T follicular helper cell (primary cell): ENCODE measurements at regions not wholly inside any gene's neighbourhood (a gene's known extent, or its start where the extent isn't known, plus 50 kb on each side); places are given as distances from the start of the nearest gene placed in this dataset.
A peak's percentile ranks its signal among the peaks of the same experiment; 100 is the strongest.
"Not testable (repeated sequence)": the region's sequence is repeated elsewhere in the genome, so short reads cannot be mapped to it uniquely, and the experiment has no call there.

Source experiments
- DNase-seq: peaks from one replicate; pipeline ENCODE4 v3.0.0-alpha.2; 2020; ENCODE audit warnings: low read depth

GRCh38 chr1:148264374-148265276 is 112.5 kb upstream of the NBPF11 start:
- DNase-seq = no peak

- no peak for DNase-seq
Measured at GRCh38 chr1:148263906-148264255, 111.8 kb upstream of the NBPF11 start.

GRCh38 chr1:148263128-148263905 is 111.2 kb upstream of the NBPF11 start:
- DNase-seq = peak; percentile 29

GRCh38 chr1:148261684-148262083 is 109.6 kb upstream of the NBPF11 start:
- DNase-seq = not testable (repeated sequence)

GRCh38 chr1:148257886-148258285 is 105.8 kb upstream of the NBPF11 start:
- not testable (repeated sequence) for DNase-seq

- not testable (repeated sequence) for DNase-seq
Measured at GRCh38 chr1:148254611-148255429, 102.7 kb upstream of the NBPF11 start.

GRCh38 chr1:148253808-148254207 is 101.7 kb upstream of the NBPF11 start:
- not testable (repeated sequence) for DNase-seq

GRCh38 chr1:148248798-148249197 is 96.7 kb upstream of the NBPF11 start:
- DNase-seq = not testable (repeated sequence)

- DNase-seq = not testable (repeated sequence)
Measured at GRCh38 chr1:148246258-148246861, 94.3 kb upstream of the NBPF11 start.

- not testable (repeated sequence) for DNase-seq
Measured at GRCh38 chr1:148245843-148246242, 93.8 kb upstream of the NBPF11 start.

- DNase-seq = not testable (repeated sequence)
Measured at GRCh38 chr1:148245443-148245842, 93.4 kb upstream of the NBPF11 start.

- not testable (repeated sequence) for DNase-seq
Measured at GRCh38 chr1:148233250-148233649, 81.2 kb upstream of the NBPF11 start.

GRCh38 chr1:148228846-148229245 is 76.8 kb upstream of the NBPF11 start:
- DNase-seq = not testable (repeated sequence)

GRCh38 chr1:148222399-148223159 is 70.5 kb upstream of the NBPF11 start:
- DNase-seq = not testable (repeated sequence)

- not testable (repeated sequence) for DNase-seq
Measured at GRCh38 chr1:148221593-148221992, 69.5 kb upstream of the NBPF11 start.

GRCh38 chr1:148219229-148219628 is 67.1 kb upstream of the NBPF11 start:
- not testable (repeated sequence) for DNase-seq

GRCh38 chr1:148211191-148211590 is 59.1 kb upstream of the NBPF11 start:
- not testable (repeated sequence) for DNase-seq

- DNase-seq = not testable (repeated sequence)
Measured at GRCh38 chr1:148210624-148211023, 58.5 kb upstream of the NBPF11 start.

- not testable (repeated sequence) for DNase-seq
Measured at GRCh38 chr1:148210166-148210565, 58.1 kb upstream of the NBPF11 start.

GRCh38 chr1:148202013-148202412 is 49.9 kb upstream of the NBPF11 start:
- DNase-seq = not testable (repeated sequence)
